NCI-H510A (cell line): ENCODE measurements at regions not wholly inside any gene's neighbourhood (a gene's known extent, or its start where the extent isn't known, plus 50 kb on each side); places are given as distances from the start of the nearest gene placed in this dataset.

ENCODE experiments used
- DNase-seq: peaks from one replicate; lab custom pipeline; 2025; lab: John Stamatoyannopoulos, UW

DNA sequence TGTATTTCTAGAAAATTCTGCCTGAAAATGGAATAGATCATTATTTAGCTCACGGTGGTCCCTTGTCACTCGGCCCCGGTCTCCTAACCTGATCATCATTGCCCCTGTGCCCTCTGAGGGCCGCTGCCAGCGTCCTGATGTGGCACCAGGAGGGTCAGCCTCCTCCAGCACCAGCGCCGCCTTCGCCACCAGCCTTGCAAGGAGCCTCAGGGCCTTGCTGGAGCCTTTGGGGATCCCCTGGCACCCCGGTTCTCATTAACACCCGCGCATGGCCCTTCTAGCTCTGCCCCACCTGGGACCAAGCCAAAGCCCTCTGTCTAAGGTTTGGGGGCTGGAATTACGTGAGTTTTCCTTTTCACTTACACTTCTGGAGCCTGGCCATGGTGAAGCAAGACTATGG is 282.5 kb upstream of the ADARB2 start:
- DNase-seq, result no peak

GRCh38 chr10:2019281-2019680 is 282.0 kb upstream of the ADARB2 start:
- no peak for DNase-seq

GRCh38 chr10:2014541-2014940 is 277.2 kb upstream of the ADARB2 start:
- DNase-seq, result no peak

GRCh38 chr10:2012209-2012608 is 274.9 kb upstream of the ADARB2 start:
- no peak for DNase-seq

GRCh38 chr10:2011106-2011716 is 273.9 kb upstream of the ADARB2 start:
- no peak for DNase-seq

DNA sequence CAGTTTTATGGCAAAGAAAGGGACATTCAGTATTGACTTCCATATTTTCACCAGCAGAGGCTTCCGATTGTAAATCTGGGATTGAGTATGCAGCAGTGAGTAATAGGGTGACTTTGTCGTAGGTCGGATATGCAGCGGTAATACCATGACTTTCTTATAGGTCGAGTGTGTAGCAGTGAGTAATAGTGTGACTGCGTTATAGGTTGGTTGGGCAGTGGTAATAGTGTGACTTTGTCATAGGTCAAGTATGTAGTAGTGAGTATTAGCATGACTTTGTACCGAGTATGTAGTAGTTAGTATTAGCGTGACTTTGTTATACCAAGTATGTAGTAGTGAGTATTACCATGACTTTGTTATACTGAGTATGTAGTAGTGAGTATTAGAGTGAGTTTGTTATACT is 268.2 kb upstream of the ADARB2 start:
- DNase-seq, result no peak

DNA sequence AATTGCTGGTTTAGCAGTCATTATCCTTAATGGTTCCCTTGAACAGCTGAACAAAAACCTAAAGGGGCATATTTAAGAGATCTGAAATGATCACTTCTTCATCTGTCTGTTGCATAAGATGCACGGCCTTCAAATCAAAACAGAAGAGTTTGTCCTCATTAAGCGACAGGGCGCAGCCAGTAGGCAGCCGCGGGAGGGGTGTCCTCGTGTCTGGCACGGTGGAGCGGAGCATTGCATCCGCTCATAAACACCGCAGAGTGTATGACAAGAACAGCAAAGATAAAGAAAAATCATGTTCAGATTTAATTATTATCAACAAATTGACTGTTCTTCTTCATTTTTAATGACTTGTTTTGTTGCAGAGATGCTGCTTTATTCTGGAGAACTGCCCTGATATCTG is 255.6 kb upstream of the ADARB2 start:
- DNase-seq, result no peak

- DNase-seq, result no peak
These were observed 251.8 kb upstream of the ADARB2 start for GRCh38 chr10:1989090-1989489.

DNA sequence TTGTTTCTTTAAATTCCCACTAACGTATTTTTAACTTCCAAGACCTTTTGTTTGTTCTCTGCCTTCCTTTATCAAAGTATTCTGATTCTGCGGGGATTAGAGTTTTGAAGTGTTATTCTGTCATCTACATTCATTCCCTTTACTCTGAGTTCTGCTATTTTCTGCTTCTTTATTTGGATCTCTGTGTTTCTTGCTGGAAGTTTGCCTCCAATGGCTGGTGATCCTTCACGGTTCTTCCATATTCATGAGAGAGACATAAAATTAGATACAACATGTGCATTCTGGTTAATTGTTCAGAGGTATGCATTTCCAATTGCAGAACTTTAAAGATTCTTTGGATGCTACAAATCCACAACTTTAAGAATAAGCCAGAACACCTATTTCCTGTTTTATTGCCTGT is 244.7 kb upstream of the ADARB2 start:
- no peak for DNase-seq

GRCh38 chr10:1980459-1980858 is 243.1 kb upstream of the ADARB2 start:
- no peak for DNase-seq

GRCh38 chr10:1978584-1978983 is 241.3 kb upstream of the ADARB2 start:
- DNase-seq, result no peak

- DNase-seq, result no peak
These were observed 240.1 kb upstream of the ADARB2 start for GRCh38 chr10:1977461-1977860.

DNA sequence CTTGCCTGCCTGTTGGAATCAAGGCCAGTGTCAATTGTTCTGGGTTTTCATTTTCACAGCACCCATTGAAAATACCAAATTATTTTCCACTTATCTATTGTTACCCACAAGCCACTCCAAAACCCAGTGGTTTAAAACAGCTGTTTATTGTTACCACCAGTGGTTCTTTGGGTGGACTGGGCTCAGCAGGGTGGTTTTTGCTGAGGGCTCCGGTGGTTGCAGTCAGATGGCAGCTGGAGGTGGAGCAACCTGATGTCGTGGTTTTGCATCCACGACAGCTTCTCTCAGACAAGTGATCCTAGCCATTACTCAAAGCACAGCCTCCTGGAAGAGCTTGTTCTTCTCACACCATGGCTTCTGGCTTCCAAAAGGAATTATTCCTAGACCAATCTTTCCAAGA is 235.1 kb upstream of the ADARB2 start:
- no peak for DNase-seq

GRCh38 chr10:1968257-1969033 is 231.1 kb upstream of the ADARB2 start:
- no peak for DNase-seq

DNA sequence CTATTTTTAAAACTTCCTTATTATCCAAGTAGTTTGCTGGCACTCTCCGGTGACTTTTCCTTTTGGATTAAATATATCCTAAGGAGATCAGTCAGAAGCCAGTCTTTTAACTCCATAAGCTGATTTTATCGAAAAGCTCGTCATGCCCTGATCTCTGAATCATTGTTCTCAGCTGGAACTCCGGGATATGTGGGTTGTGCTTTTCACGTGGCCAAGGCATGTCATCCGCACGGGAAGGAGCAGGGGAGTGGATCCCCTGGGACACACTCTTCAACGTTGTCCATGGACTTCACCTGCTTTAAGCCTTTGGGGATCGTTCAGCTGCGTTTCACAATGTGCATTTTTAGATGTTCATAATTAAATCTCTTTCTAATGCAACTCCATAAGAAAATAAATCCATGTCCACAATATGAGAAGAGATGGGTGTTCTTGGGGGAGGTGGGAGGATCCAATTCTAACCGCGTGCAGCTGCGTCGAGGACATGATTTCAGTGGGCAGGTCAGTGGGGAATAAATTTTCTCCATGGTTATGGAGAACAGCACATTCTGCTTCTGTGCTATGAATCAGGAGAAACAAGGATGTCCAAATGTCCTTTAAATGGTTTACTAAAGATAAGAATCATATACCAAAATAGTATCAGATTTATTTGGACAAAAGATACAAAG is 229.5 kb upstream of the ADARB2 start:
- no peak for DNase-seq

DNA sequence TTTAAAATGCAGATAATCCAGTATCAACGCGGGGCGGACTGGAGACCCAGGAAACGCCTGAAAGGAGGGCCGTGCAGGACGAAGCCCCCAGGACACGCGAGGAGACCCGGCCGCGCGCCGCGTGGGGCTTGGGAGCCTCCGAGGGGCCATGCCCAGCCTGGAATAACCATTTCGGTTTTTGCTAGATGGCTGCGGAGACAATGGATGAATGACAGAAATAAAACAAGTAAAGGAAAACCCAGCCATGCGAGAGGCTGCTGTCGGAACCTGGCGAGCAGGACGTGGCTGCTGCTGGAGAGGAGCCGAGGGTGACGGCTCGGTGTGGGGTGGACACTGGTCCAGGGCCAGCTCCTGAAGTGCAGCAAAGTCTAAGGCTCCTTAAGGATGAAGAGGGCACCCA is 227.2 kb upstream of the ADARB2 start:
- no peak for DNase-seq

DNA sequence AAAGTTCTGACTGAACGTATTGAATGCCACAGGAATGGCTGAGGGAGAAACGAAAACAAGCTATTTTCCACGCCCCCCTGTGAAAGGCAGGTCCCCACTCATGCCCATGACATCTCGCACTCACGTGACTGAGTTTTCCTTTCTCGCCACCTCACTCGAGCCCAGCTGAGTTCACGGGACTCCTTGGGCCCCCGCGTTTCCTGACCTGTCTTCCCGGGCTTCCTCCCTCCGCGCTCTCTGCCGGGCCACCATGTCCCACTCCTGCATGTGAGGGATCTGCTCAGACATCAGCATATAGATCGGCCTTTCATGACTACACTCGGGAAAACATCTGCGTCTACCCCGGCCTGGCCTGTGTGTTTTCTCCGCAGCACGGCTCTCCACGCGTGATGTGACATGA is 226.0 kb upstream of the ADARB2 start:
- DNase-seq, result no peak

DNA sequence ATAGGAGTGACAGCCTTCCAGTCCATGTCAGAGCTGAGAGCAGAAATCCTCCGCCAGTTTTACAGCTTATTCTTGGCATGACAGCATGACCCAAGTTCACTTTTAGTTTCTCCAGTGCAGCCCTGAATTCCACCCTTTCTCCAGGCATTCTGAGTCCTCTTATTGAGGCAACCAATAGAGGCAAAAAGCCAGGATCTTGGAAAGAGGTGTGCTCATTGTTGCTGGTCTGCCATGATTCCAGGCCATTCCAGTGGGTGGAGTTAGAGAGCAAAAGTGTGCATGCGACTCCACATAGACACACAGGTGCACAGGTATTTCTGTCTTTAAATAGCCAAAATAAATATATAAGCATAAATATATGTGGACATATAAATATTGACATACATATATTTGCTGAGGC is 224.7 kb upstream of the ADARB2 start:
- no peak for DNase-seq

GRCh38 chr10:1960982-1961381 is 223.7 kb upstream of the ADARB2 start:
- DNase-seq, result no peak

DNA sequence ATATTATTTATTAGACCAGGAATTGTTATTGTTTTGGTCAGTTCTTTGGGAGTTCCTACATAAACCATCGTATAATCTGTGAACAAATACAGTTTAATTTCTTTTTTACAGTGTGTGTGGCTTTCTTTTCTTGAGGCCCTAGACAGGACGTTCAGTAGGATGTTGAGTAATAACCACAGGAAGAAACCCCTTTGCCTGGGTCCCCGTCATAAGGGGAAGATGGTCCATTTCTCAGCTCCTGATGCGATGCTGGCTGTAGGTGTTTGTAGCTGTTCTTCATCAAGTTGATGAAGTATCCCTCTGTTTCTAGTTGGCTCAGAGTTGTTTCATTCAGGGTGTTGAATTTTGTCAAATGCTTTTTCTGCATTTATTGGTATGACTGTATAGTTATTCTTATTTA is 219.7 kb upstream of the ADARB2 start:
- no peak for DNase-seq

DNA sequence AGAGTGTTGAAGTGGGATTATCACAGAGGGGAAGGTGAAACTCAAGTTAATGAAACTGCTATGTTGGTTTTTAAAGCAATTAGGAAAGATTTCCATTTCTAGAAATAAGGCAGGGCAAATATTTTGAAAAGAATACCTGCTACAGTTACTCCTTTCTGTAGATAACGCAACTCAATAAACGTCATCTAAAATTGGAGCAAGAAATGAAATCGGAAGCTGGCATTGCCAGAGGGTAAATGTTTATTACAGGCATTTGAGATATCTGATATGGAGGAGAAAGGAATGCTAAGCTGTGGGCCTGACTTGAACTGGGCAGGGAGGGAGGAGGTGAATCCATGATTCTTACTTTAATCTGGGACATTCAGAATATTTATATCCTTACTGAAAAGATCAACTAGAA is 217.0 kb upstream of the ADARB2 start:
- DNase-seq, result no peak

- DNase-seq, result no peak
These were observed 215.1 kb upstream of the ADARB2 start for GRCh38 chr10:1952126-1953095.
